Pons (tissue), 1 donor: ENCODE measurements at regions not wholly inside any gene's neighbourhood (a gene's known extent, or its start where the extent isn't known, plus 50 kb on each side); places are given as distances from the start of the nearest gene placed in this dataset.

Experiments used
- DNase-seq: peaks from one replicate; pipeline ENCODE4 v3.0.0-alpha.2; 2016; ENCODE audit warnings: low spot score

- DNase-seq = no peak
Measured at GRCh38 chr5:158482125-158482524, 617.6 kb downstream of the EBF1 start.

GRCh38 chr5:158478139-158478538 is 619.2 kb upstream of the CLINT1 start:
- no peak for DNase-seq

GRCh38 chr5:158477214-158477613 is 618.3 kb upstream of the CLINT1 start:
- DNase-seq = no peak

GRCh38 chr5:158473016-158473635 is 614.2 kb upstream of the CLINT1 start:
- no peak for DNase-seq

- no peak for DNase-seq
Measured at GRCh38 chr5:158471535-158471924, 612.6 kb upstream of the CLINT1 start.

- no peak for DNase-seq
Measured at GRCh38 chr5:158470764-158471534, 612.0 kb upstream of the CLINT1 start.

GRCh38 chr5:158468444-158468843 is 609.5 kb upstream of the CLINT1 start:
- DNase-seq = no peak

- DNase-seq = no peak
Measured at GRCh38 chr5:158466191-158466590, 607.2 kb upstream of the CLINT1 start.

GRCh38 chr5:158465086-158465972 is 606.4 kb upstream of the CLINT1 start:
- DNase-seq = no peak

- DNase-seq = no peak
Measured at GRCh38 chr5:158464383-158464782, 605.4 kb upstream of the CLINT1 start.

GRCh38 chr5:158463938-158464337 is 605.0 kb upstream of the CLINT1 start:
- DNase-seq = no peak

- no peak for DNase-seq
Measured at GRCh38 chr5:158463188-158463587, 604.2 kb upstream of the CLINT1 start.

- no peak for DNase-seq
Measured at GRCh38 chr5:158462349-158463114, 603.6 kb upstream of the CLINT1 start.

- no peak for DNase-seq
Measured at GRCh38 chr5:158461240-158461854, 602.4 kb upstream of the CLINT1 start.

- no peak for DNase-seq
Measured at GRCh38 chr5:158458086-158458485, 599.1 kb upstream of the CLINT1 start.

GRCh38 chr5:158456756-158457155 is 597.8 kb upstream of the CLINT1 start:
- no peak for DNase-seq

- no peak for DNase-seq
Measured at GRCh38 chr5:158456241-158456640, 597.3 kb upstream of the CLINT1 start.

- DNase-seq = no peak
Measured at GRCh38 chr5:158451993-158452672, 593.2 kb upstream of the CLINT1 start.

- no peak for DNase-seq
Measured at GRCh38 chr5:158451203-158451992, 592.5 kb upstream of the CLINT1 start.

GRCh38 chr5:158450751-158451171 is 591.8 kb upstream of the CLINT1 start:
- DNase-seq = no peak
